ENCODE measurements at regions not wholly inside any gene's neighbourhood (a gene's known extent, or its start where the extent isn't known, plus 50 kb on each side); places are given as distances from the start of the nearest gene placed in this dataset.

- no peaks in the 10 kb centered on the region for H3K9me3 Mint-ChIP-seq
- CTCF ChIA-PET, result no interaction called here
- H3K4me1 Mint-ChIP-seq, result no peaks in the 10 kb centered on the region
- H3K27ac Mint-ChIP-seq, result no peak overlapping the region
- H3K4me3 Mint-ChIP-seq, result no peak overlapping the region
- POLR2A ChIA-PET, result no interaction called here
- ATAC-seq (ENCODE audit: low read depth) (no peak), DNase-seq (no peak)
- intact Hi-C loops (cut with micrococcal nuclease), result loop anchor here (5.0 kb wide), 1 partner anchor 276 kb away; no protein-coding TSS in a partner anchor
- H3K27me3 Mint-ChIP-seq, result no peaks in the 10 kb centered on the region
- no peak for TF ChIP-seq CTCF (IDR thresholded peaks at IDR 0.05)
- H3K36me3 Mint-ChIP-seq (ENCODE audit: low read depth), result no peaks in the 10 kb centered on the region
These were observed 122.5 kb downstream of the SPATA18 start for GRCh38 chr4:52173470-52174045.

- intact Hi-C loops (cut with micrococcal nuclease), result no loop called here
- Mint-ChIP-seq H3K27me3 (no peaks in the 10 kb centered on the region), H3K4me1 (no peaks in the 10 kb centered on the region), H3K4me3 (no peak overlapping the region), H3K27ac (no peak overlapping the region), H3K36me3 (ENCODE audit: low read depth) (no peaks in the 10 kb centered on the region), H3K9me3 (peaks cover 3% of the 10 kb centered on the region)
- DNase-seq (no peak), ATAC-seq (ENCODE audit: low read depth) (no peak)
- CTCF ChIA-PET, result no interaction called here
- POLR2A ChIA-PET, result no interaction called here
- TF ChIP-seq CTCF (IDR thresholded peaks at IDR 0.05), result no peak
These were observed 136.5 kb downstream of the SPATA18 start for GRCh38 chr4:52187603-52188002.

- Mint-ChIP-seq H3K27me3 (no peaks in the 10 kb centered on the region), H3K36me3 (ENCODE audit: low read depth) (no peaks in the 10 kb centered on the region), H3K9me3 (no peaks in the 10 kb centered on the region), H3K27ac (no peak overlapping the region), H3K4me3 (no peak overlapping the region), H3K4me1 (no peaks in the 10 kb centered on the region)
- TF ChIP-seq CTCF (IDR thresholded peaks at IDR 0.05), result no peak
- no peak for DNase-seq
- ChIA-PET CTCF (no interaction called here), POLR2A (no interaction called here)
- ATAC-seq (ENCODE audit: low read depth), result no peak
- intact Hi-C loops (cut with micrococcal nuclease), result no loop called here
These were observed 140.9 kb downstream of the SPATA18 start for GRCh38 chr4:52192001-52192400.

- H3K27ac Mint-ChIP-seq, result no peak overlapping the region
- CTCF ChIA-PET, result no interaction called here
- DNase-seq (no peak), ATAC-seq (ENCODE audit: low read depth) (no peak)
- no peak overlapping the region for H3K4me3 Mint-ChIP-seq
- intact Hi-C loops (cut with micrococcal nuclease), result no loop called here
- H3K27me3 Mint-ChIP-seq, result no peaks in the 10 kb centered on the region
- H3K9me3 Mint-ChIP-seq, result no peaks in the 10 kb centered on the region
- no peaks in the 10 kb centered on the region for H3K4me1 Mint-ChIP-seq
- POLR2A ChIA-PET, result no interaction called here
- TF ChIP-seq CTCF (IDR thresholded peaks at IDR 0.05), result no peak
- no peaks in the 10 kb centered on the region for H3K36me3 Mint-ChIP-seq (ENCODE audit: low read depth)
These were observed 141.6 kb downstream of the SPATA18 start for GRCh38 chr4:52192721-52193135.

- intact Hi-C loops (cut with micrococcal nuclease), result no loop called here
These were observed 144.8 kb downstream of the SPATA18 start for GRCh38 chr4:52195869-52196268.

More at GRCh38 chr4:52195869-52196268, 144.8 kb downstream of the SPATA18 start:
- Mint-ChIP-seq H3K9me3 (no peaks in the 10 kb centered on the region), H3K27me3 (no peaks in the 10 kb centered on the region), H3K4me3 (no peak overlapping the region), H3K27ac (no peak overlapping the region), H3K4me1 (no peaks in the 10 kb centered on the region), H3K36me3 (ENCODE audit: low read depth) (no peaks in the 10 kb centered on the region)
- POLR2A ChIA-PET, result no interaction called here
- no peak for DNase-seq
- CTCF ChIA-PET, result no interaction called here
- no peak for ATAC-seq (ENCODE audit: low read depth)
- no peak for TF ChIP-seq CTCF (IDR thresholded peaks at IDR 0.05)
